Suppressor macrophage (primary cell): ENCODE measurements at regions not wholly inside any gene's neighbourhood (a gene's known extent, or its start where the extent isn't known, plus 50 kb on each side); places are given as distances from the start of the nearest gene placed in this dataset.

ENCODE experiments used
- DNase-seq, 4 experiments: peaks; one replicate each; pipeline ENCODE4 v3.0.0-alpha.2; 2020 to 2022

GRCh38 chr6:141151710-141152417 is 980.9 kb upstream of the GJE1 start:
- DNase-seq = no peak

DNA sequence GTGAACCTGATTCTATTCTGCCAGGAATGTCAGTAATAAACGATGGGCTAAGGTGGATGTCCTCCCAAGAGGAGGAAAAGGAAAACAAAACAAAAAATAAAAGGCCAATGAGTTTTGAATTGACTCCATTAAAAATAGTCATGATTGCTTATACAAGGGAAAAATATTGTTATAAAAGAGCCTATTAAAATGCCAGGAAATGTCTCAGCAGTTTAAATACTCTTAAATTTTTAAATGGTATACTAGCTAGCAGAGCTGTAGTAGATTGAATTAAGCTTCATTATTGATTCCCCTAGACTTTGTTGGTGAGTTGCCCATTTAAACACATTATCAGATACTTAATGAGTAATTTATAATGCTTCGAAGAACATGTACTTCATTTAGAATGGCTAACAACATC is 990.9 kb upstream of the GJE1 start:
- no peak for DNase-seq

GRCh38 chr6:141140905-141141304 is 991.8 kb upstream of the GJE1 start:
- DNase-seq = peak in 1 of 4 experiments; percentile 1

- DNase-seq = no peak
Measured at GRCh38 chr6:141139461-141139860, 993.3 kb upstream of the GJE1 start.

DNA sequence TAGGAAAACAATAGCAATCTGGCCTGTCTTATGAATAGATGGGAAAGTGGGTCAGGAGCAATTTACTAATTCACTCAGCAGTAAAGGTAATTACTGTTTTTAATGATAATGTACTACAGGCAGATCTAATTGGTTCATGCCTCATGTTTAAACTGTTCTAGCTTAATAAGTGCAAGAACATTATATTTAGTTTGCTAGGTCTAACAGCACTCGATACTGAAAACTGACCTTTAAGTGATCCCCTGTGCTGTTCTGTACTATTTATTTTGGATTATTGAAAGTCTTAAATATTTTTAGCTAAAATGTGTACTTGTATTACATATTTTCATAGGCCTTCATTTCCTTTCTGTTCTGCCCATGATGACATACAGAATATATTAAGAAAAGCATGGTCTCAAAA is 998.0 kb upstream of the GJE1 start:
- DNase-seq = no peak

- DNase-seq = no peak
Measured at GRCh38 chr6:141133836-141134235, 998.9 kb upstream of the GJE1 start.

- no peak for DNase-seq
Measured at GRCh38 chr6:141133346-141133745, 999.4 kb upstream of the GJE1 start.

DNA sequence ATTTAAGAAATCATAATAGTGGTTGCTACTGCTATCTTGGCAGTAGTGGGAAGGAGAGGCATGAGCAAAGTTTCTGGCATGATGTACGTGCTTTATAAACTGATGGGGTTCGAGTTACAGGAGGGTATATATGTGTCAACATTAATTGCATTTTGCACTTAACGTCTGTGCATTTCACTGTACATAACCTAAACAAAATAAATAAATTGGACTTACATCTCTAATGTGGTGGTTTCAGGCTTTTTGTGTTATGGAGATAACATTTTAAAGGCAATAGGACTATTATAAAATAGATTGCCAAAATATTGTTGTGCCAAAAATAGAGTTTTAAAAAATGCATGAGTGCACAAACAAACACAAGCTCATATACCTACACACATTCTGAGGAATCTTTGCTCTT is 1001.1 kb upstream of the GJE1 start:
- DNase-seq = no peak

GRCh38 chr6:141123497-141123896 is 1009.2 kb upstream of the GJE1 start:
- DNase-seq = no peak

GRCh38 chr6:141123049-141123448 is 1009.7 kb upstream of the GJE1 start:
- no peak for DNase-seq

- no peak for DNase-seq
Measured at GRCh38 chr6:141118991-141119390, 1013.7 kb upstream of the GJE1 start.

GRCh38 chr6:141117874-141118273 is 1014.9 kb upstream of the GJE1 start:
- DNase-seq = no peak

GRCh38 chr6:141110481-141110880 is 1022.2 kb upstream of the GJE1 start:
- DNase-seq = no peak

- DNase-seq = peak in 2 of 4 experiments; percentile 2 to 12
Measured at GRCh38 chr6:141107591-141108160, 1025.0 kb upstream of the GJE1 start.

- DNase-seq = no peak
Measured at GRCh38 chr6:141105481-141105880, 1027.2 kb upstream of the GJE1 start.

- DNase-seq = no peak
Measured at GRCh38 chr6:141103246-141103645, 1029.5 kb upstream of the GJE1 start.

DNA sequence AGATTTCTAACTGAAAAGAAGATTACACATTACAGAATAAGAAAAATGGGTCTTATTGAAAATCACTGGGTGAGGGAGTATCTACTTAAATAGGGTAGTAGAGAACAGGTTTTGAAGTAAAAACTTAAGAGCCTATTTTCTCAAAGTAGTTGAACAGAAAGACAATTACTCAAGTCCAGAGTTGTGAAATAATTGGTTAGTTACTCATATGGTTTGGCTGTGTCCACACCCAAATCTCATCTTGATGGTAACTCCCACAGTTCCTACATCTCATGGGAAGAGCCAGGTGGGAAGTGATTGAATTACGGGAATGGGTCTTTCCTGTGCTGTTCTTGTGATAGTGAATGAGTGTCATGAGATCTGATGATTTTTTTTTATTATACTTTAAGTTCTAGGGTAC is 1035.3 kb upstream of the GJE1 start:
- DNase-seq = no peak

- DNase-seq = no peak
Measured at GRCh38 chr6:141095308-141095707, 1037.4 kb upstream of the GJE1 start.

- DNase-seq = no peak
Measured at GRCh38 chr6:141088171-141088570, 1044.6 kb upstream of the GJE1 start.

DNA sequence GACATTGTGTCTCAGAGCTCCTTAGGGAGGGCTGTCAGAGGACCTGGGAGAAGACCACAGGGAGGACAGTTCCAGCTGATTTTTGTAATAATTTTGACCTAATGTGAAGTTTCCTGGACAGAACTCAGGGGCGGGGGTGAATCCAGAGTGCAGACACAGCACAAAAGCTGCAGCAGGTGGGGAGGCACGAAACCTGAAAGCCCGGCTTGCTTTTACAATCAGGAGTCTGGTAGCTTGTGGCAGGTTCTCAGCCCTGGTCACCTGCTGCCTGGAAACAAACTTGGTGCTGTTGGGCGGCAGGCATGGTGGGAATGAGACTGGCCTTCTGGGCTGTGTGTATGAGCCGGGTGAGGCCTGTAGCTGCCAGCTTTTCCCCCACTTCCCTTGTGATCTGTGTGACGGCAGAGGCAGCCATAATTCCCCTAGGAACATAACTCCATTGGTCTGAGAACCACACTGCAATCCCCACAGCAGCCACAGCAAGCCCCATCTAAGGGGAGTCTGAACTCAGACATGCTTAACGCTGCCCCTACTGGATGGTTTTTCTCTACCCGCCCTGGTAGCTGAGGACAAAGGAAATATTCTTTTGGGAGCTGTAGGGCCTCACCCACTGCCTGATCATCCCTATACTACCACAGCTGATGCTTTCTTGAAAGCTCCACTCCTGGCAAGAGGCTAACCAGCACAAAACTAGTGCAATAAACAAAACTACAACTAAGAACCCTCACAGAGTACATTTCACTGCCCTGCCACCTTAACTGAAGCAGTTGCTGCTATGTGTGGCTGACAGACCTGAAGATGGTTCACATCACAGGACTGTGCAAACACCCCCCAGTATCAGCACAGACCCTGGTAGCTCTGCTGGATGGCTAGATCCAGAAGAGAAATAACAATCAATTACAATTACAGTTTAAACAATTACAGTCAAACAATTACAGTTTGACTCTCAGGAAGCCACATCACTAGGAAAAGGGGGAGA is 1055.1 kb upstream of the GJE1 start:
- no peak for DNase-seq

DNA sequence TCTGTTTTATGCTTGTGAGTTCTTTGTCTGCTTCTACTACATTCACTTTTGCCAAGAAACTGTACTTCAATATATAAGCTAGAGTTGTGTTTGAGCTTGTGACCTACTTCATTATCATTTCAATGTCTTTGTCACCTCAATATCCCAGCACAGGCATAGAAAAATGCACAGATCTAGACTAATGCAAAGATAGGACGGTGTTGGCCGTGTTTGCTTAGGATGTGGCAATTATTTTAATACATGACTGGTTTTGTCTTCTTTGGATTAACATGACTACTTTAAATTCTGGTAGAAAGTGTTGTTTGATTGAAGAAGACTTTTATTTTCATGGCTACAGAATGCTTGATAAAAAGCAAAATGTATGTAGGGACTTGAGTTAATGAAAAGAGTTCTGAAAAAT is 1075.0 kb upstream of the GJE1 start:
- no peak for DNase-seq

- DNase-seq = peak in 2 of 4 experiments; percentile 2 to 9
Measured at GRCh38 chr6:141056945-141057625, 1075.6 kb upstream of the GJE1 start.

DNA sequence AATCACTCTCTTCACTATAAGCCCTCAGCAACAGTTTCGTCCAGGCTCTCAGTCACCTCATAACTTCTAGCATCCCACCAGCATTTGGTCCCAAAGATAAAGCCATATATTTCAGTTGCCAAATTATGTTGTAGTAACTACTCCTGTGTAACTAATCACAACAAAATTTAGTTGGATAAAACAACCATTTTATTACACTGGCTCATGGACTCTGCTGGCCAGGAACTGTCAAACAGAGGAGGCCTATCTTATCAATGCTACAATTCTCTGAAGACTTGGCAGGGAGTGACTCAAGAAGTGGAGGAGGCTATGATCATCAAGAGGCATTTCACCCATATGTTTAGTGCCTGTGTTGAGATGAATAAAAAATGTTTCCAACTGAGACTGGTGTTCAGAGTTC is 1082.3 kb upstream of the GJE1 start:
- no peak for DNase-seq
